ENCODE measurements at regions not wholly inside any gene's neighbourhood (a gene's known extent, or its start where the extent isn't known, plus 50 kb on each side); places are given as distances from the start of the nearest gene placed in this dataset.

GRCh38 chr16:51034481-51035109 lies 116.5 kb downstream of the SALL1 start:
- DNase-seq, result peak; percentile 28

- no peak for DNase-seq
These were observed 119.5 kb downstream of the SALL1 start for GRCh38 chr16:51031598-51031997.

GRCh38 chr16:51030516-51030915 lies 120.6 kb downstream of the SALL1 start:
- no peak for DNase-seq

GRCh38 chr16:51025588-51026290 lies 125.3 kb downstream of the SALL1 start:
- DNase-seq, result no peak

GRCh38 chr16:51024703-51025102 lies 126.4 kb downstream of the SALL1 start:
- no peak for DNase-seq

- DNase-seq, result no peak
These were observed 128.1 kb downstream of the SALL1 start for GRCh38 chr16:51022955-51023354.

- DNase-seq, result no peak
These were observed 131.5 kb downstream of the SALL1 start for GRCh38 chr16:51019617-51020016.

- no peak for DNase-seq
These were observed 133.1 kb downstream of the SALL1 start for GRCh38 chr16:51017969-51018368.

- DNase-seq, result no peak
These were observed 138.7 kb downstream of the SALL1 start for GRCh38 chr16:51012396-51012795.

- no peak for DNase-seq
These were observed 140.3 kb downstream of the SALL1 start for GRCh38 chr16:51010817-51011216.

GRCh38 chr16:51009813-51010212 lies 141.3 kb downstream of the SALL1 start:
- no peak for DNase-seq

GRCh38 chr16:51009359-51009758 lies 141.7 kb downstream of the SALL1 start:
- DNase-seq, result no peak

GRCh38 chr16:51008607-51009006 lies 142.5 kb downstream of the SALL1 start:
- DNase-seq, result no peak

- DNase-seq, result no peak
These were observed 143.0 kb downstream of the SALL1 start for GRCh38 chr16:51008037-51008436.

GRCh38 chr16:51003850-51004566 lies 147.1 kb downstream of the SALL1 start:
- DNase-seq, result no peak

- no peak for DNase-seq
These were observed 148.1 kb downstream of the SALL1 start for GRCh38 chr16:51002881-51003490.

GRCh38 chr16:50999181-50999580 lies 151.9 kb downstream of the SALL1 start:
- no peak for DNase-seq

GRCh38 chr16:50998411-50998810 lies 152.7 kb downstream of the SALL1 start:
- no peak for DNase-seq

- no peak for DNase-seq
These were observed 153.4 kb downstream of the SALL1 start for GRCh38 chr16:50997679-50998078.

GRCh38 chr16:50996830-50997186 lies 154.3 kb downstream of the SALL1 start:
- DNase-seq, result no peak

GRCh38 chr16:50996166-50996829 lies 154.8 kb downstream of the SALL1 start:
- no peak for DNase-seq

- no peak for DNase-seq
These were observed 156.1 kb downstream of the SALL1 start for GRCh38 chr16:50994995-50995394.

GRCh38 chr16:50992350-50993032 lies 158.6 kb downstream of the SALL1 start:
- no peak for DNase-seq
